Trophoblast cell (in vitro differentiated cells and primary cell): ENCODE measurements at regions not wholly inside any gene's neighbourhood (a gene's known extent, or its start where the extent isn't known, plus 50 kb on each side); places are given as distances from the start of the nearest gene placed in this dataset.
"Not testable (repeated sequence)": the region's sequence is repeated elsewhere in the genome, so short reads cannot be mapped to it uniquely, and the experiment has no call there.

ENCODE experiments used
- DNase-seq, 2 donors: peaks; one replicate each; pipeline ENCODE4 v3.0.0-alpha.2; 2016
- H2AFZ ChIP-seq: 2 replicates; pipeline ENCODE4 v1.6.1; 2013; ENCODE audit warnings: low read length, moderate library complexity, mild to moderate bottlenecking; ENCODE audit not compliant: insufficient read depth, poor library complexity
- H2AK5ac ChIP-seq: 2 replicates; pipeline ENCODE4 v1.6.1; 2013; ENCODE audit warnings: mild to moderate bottlenecking, low read length
- H2BK120ac ChIP-seq: 2 replicates; pipeline ENCODE4 v1.6.1; 2013; ENCODE audit warnings: low read length, mild to moderate bottlenecking, moderate library complexity; ENCODE audit not compliant: insufficient read depth, poor library complexity
- H2BK12ac ChIP-seq: 2 replicates; pipeline ENCODE4 v1.6.1; 2013; ENCODE audit warnings: mild to moderate bottlenecking, low read length, moderate library complexity
- H2BK5ac ChIP-seq: 2 replicates; pipeline ENCODE4 v1.6.1; 2013; ENCODE audit warnings: low read length, low read depth, moderate library complexity, mild to moderate bottlenecking; ENCODE audit not compliant: poor library complexity
- H3K14ac ChIP-seq: 2 replicates; pipeline ENCODE4 v1.6.1; 2013; ENCODE audit warnings: mild to moderate bottlenecking, low read length
- H3K18ac ChIP-seq: 2 replicates; pipeline ENCODE4 v1.6.1; 2013; ENCODE audit warnings: mild to moderate bottlenecking, low read length
- H3K23ac ChIP-seq: 2 replicates; pipeline ENCODE4 v1.6.1; 2013; ENCODE audit warnings: low read length
- H3K27ac ChIP-seq: 2 replicates; pipeline ENCODE4 v1.5.1; 2013; ENCODE audit warnings: low read depth, mild to moderate bottlenecking, inconsistent platforms, low read length, moderate library complexity
- H3K27me3 ChIP-seq: 2 replicates; pipeline ENCODE4 v1.6.1; 2013; ENCODE audit warnings: inconsistent platforms, mild to moderate bottlenecking, low read length, moderate library complexity; ENCODE audit not compliant: insufficient read depth
- H3K36me3 ChIP-seq, 2 experiments: 1 replicate in 1 of 2; 2 replicates in 1 of 2; pipeline ENCODE4 v1.6.1; 2013; ENCODE audit warnings: low read length in 2 of 2, mild to moderate bottlenecking in 2 of 2, moderate library complexity in 1 of 2; ENCODE audit not compliant: insufficient read depth in 2 of 2, control insufficient read depth in 1 of 2
- H3K4ac ChIP-seq: 2 replicates; pipeline ENCODE4 v1.6.1; 2013; ENCODE audit warnings: low read depth, mild to moderate bottlenecking, low read length, moderate library complexity
- H3K4me1 ChIP-seq, 2 experiments: 1 replicate in 1 of 2; 2 replicates in 1 of 2; pipeline ENCODE4 v1.6.1; 2013; ENCODE audit warnings: low read length in 2 of 2, mild to moderate bottlenecking in 2 of 2, moderate library complexity in 1 of 2; ENCODE audit not compliant: insufficient read depth in 2 of 2, control insufficient read depth in 1 of 2
- H3K4me2 ChIP-seq: 2 replicates; pipeline ENCODE4 v1.6.1; 2013; ENCODE audit warnings: inconsistent platforms, mild to moderate bottlenecking, low read length, moderate library complexity
- H3K4me3 ChIP-seq: 2 replicates; pipeline ENCODE4 v1.5.1; 2013; ENCODE audit warnings: mild to moderate bottlenecking, low read depth, low read length, inconsistent platforms
- H3K79me1 ChIP-seq: one replicate; pipeline ENCODE4 v1.6.1; 2013; ENCODE audit warnings: low read length
- H3K79me2 ChIP-seq: 2 replicates; pipeline ENCODE4 v1.6.1; 2013; ENCODE audit warnings: low read length, mild to moderate bottlenecking; ENCODE audit not compliant: control insufficient read depth, insufficient read depth, poor library complexity
- H3K9ac ChIP-seq: 2 replicates; pipeline ENCODE4 v1.6.1; 2013; ENCODE audit warnings: mild to moderate bottlenecking, low read length
- H3K9me3 ChIP-seq: 2 replicates; pipeline ENCODE4 v1.6.1; 2013; ENCODE audit warnings: low read depth, mild to moderate bottlenecking, control low read depth, inconsistent platforms, low read length; ENCODE audit not compliant: insufficient read depth
- H4K12ac ChIP-seq: 2 replicates; pipeline ENCODE4 v1.6.1; 2013; ENCODE audit warnings: low read depth, mild to moderate bottlenecking, low read length, moderate library complexity
- H4K8ac ChIP-seq: 2 replicates; pipeline ENCODE4 v1.6.1; 2013; ENCODE audit warnings: low read depth, mild to moderate bottlenecking, low read length, moderate library complexity
- H4K91ac ChIP-seq: one replicate; pipeline ENCODE4 v1.6.1; 2013; ENCODE audit warnings: low read depth, mild to moderate bottlenecking, low read length, moderate library complexity
- WGBS: extraction: QIAGEN DNeasy Blood & Tissue Kit; methylation state at CpG from one replicate; pipeline ENCODE4 v1.1.7; 2013; ENCODE audit warnings: missing lambda C conversion rate; ENCODE audit not compliant: insufficient read length, insufficient coverage; ENCODE audit errors: extremely low coverage; 5-methylcytosine and 5-hydroxymethylcytosine counted together

DNA sequence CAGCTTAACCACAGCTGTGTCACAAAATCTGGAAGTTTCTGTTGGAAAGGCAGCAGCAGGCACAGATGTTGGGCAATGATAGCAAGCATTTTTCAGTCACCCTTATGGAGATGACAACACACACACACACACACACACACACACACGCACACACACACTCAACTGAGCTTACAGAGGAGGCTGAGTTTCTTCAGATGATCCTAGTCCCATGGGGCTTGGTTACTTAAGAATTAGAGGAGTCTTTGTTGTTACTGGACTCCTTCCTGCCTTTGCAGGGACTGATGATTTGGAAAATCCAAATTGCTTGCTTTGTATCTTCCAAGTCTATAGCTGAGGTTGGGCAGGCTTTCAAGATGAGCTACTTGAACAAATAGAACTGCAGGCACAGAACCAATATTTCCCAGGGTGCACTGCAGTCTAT is 740.1 kb upstream of the PITX2 start:
- no peak overlapping the region for H2BK12ac ChIP-seq

DNA sequence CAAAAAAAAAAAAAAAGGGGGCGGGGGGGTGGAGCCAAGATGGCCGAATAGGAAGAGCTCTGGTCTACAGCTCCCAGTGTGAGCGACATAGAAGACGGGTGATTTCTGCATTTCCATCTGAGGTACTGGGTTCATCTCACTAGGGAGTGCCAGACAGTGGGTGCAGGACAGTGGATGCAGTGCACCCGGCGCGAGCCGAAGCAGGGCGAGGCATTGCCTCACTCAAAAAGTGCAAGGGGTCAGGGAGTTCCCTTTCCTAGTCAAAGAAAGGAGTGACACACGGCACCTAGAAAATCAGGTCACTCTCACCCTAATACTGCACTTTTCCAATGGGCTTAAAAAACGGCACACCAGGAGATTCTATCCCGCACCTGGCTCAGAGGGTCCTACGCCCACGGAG is 755.0 kb upstream of the PITX2 start:
- not testable (repeated sequence) for H3K9ac ChIP-seq, H3K27me3 ChIP-seq, H3K23ac ChIP-seq, H3K4me3 ChIP-seq, H2AFZ ChIP-seq, H3K4me2 ChIP-seq, H3K4ac ChIP-seq, H3K79me2 ChIP-seq, H4K91ac ChIP-seq, H4K12ac ChIP-seq, H3K36me3 ChIP-seq, H2BK120ac ChIP-seq, H2AK5ac ChIP-seq, H3K9me3 ChIP-seq, H2BK12ac ChIP-seq, H3K79me1 ChIP-seq, H3K27ac ChIP-seq, H3K14ac ChIP-seq, DNase-seq, H3K4me1 ChIP-seq, H4K8ac ChIP-seq, H3K18ac ChIP-seq, H2BK5ac ChIP-seq
- WGBS = no CpG with 5 or more reads among the region's 14 CpGs

More for the DNA sequence above, 740.1 kb upstream of the PITX2 start:
- no peak overlapping the region for H2AK5ac ChIP-seq
- no peak overlapping the region for H3K4ac ChIP-seq
- no peak overlapping the region for H3K14ac ChIP-seq
- H3K27ac ChIP-seq = no peak overlapping the region
- H3K9me3 ChIP-seq = no peaks in the 10 kb centered on the region
- no peaks in the 10 kb centered on the region for H3K79me2 ChIP-seq
- no peak overlapping the region for H3K4me2 ChIP-seq
- H4K8ac ChIP-seq = no peak overlapping the region
- H3K4me1 ChIP-seq = no peaks in the 10 kb centered on the region
- H3K23ac ChIP-seq = no peak overlapping the region
- no peak overlapping the region for H4K12ac ChIP-seq
- no peak overlapping the region for H2BK120ac ChIP-seq
- no peaks in the 10 kb centered on the region for H3K79me1 ChIP-seq
- no peak for DNase-seq
- no peak overlapping the region for H3K9ac ChIP-seq
- H3K4me3 ChIP-seq = no peak overlapping the region
- no peak overlapping the region for H2AFZ ChIP-seq
- WGBS = no CpG with 5 or more reads among the region's 1 CpG
- H3K27me3 ChIP-seq = no peaks in the 10 kb centered on the region
- H4K91ac ChIP-seq = no peak overlapping the region
- no peak overlapping the region for H2BK5ac ChIP-seq
- no peaks in the 10 kb centered on the region for H3K36me3 ChIP-seq
- no peak overlapping the region for H3K18ac ChIP-seq

DNA sequence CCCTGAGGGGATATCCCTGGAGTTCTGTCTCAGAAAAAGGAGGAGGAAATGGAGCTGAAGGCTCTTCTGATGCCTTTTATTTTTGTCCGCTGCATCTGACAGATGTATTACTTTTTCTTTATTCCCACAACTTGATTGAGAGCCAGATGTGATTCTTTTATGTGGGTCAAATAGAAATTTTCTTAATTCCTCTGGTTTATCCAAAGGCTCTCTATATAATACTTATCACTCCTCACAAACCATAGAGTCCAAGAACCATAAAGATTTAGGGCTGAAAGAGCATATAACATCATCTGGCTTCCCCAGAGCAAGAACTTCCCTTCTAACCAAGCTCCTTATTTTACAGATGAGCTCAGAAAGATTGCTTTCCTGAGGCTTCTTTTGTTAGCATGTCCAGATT is 756.7 kb upstream of the FAM241A start:
- Histone ChIP-seq H3K27me3 (no peaks in the 10 kb centered on the region), H3K79me1 (no peaks in the 10 kb centered on the region), H3K4ac (no peak overlapping the region), H3K18ac (no peak overlapping the region), H3K36me3 (no peaks in the 10 kb centered on the region), H3K79me2 (no peaks in the 10 kb centered on the region), H2AK5ac (no peak overlapping the region), H3K4me2 (no peak overlapping the region), H3K9ac (no peak overlapping the region), H3K9me3 (no peaks in the 10 kb centered on the region), H2BK12ac (no peak overlapping the region), H3K27ac (no peak overlapping the region), H3K4me1 (no peaks in the 10 kb centered on the region), H3K23ac (no peak overlapping the region), H4K12ac (no peak overlapping the region), H2BK5ac (no peak overlapping the region), H2AFZ (no peak overlapping the region), H4K8ac (no peak overlapping the region), H4K91ac (no peak overlapping the region), H3K4me3 (no peak overlapping the region), H2BK120ac (no peak overlapping the region), H3K14ac (no peak overlapping the region)
- no CpG with 5 or more reads among the region's 1 CpG for WGBS
- no peak for DNase-seq

DNA sequence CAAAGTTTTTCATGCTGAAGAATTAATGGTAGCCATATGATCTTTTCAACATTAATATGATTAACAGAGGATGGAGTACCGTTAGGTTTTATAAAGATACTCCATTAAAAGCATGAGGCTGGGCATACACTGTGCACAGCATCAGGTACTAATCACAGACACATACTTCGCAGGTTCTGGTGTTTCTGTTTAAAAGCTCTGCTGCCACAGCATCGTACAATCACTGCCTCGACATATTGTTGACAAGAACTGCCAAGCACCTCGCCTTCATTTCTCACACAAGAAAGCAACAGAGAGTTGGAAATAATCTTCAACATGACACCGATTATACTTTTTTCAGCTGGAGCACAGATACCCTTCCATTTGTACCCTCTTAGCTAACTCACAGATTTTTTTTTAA is 753.4 kb upstream of the FAM241A start:
- Histone ChIP-seq H2AK5ac (no peak overlapping the region), H3K9me3 (no peaks in the 10 kb centered on the region), H3K14ac (no peak overlapping the region), H3K18ac (no peak overlapping the region), H4K91ac (no peak overlapping the region), H3K36me3 (no peaks in the 10 kb centered on the region), H3K79me2 (no peaks in the 10 kb centered on the region), H4K8ac (no peak overlapping the region), H2BK12ac (no peak overlapping the region), H3K23ac (no peak overlapping the region), H3K4me1 (no peaks in the 10 kb centered on the region), H2BK120ac (no peak overlapping the region), H2AFZ (no peak overlapping the region), H3K79me1 (no peaks in the 10 kb centered on the region), H3K4me3 (no peak overlapping the region), H3K4ac (no peak overlapping the region), H3K27ac (no peak overlapping the region), H2BK5ac (no peak overlapping the region), H3K27me3 (no peaks in the 10 kb centered on the region), H3K9ac (no peak overlapping the region), H3K4me2 (no peak overlapping the region), H4K12ac (no peak overlapping the region)
- no CpG with 5 or more reads among the region's 6 CpGs for WGBS
- no peak for DNase-seq
